Activated T-cell treated with anti-CD3 and anti-CD28 coated beads for 4 hours (primary cell): ENCODE measurements at regions not wholly inside any gene's neighbourhood (a gene's known extent, or its start where the extent isn't known, plus 50 kb on each side); places are given as distances from the start of the nearest gene placed in this dataset.

Experiments used
- DNase-seq: peaks from one replicate; pipeline ENCODE4 v3.0.0-alpha.2; 2020

- DNase-seq = no peak
Measured at GRCh38 chr13:85662186-85662585, 137.0 kb downstream of the SLITRK6 start.

GRCh38 chr13:85661675-85662074 is 137.5 kb downstream of the SLITRK6 start:
- no peak for DNase-seq

GRCh38 chr13:85659493-85659892 is 139.7 kb downstream of the SLITRK6 start:
- DNase-seq = no peak

DNA sequence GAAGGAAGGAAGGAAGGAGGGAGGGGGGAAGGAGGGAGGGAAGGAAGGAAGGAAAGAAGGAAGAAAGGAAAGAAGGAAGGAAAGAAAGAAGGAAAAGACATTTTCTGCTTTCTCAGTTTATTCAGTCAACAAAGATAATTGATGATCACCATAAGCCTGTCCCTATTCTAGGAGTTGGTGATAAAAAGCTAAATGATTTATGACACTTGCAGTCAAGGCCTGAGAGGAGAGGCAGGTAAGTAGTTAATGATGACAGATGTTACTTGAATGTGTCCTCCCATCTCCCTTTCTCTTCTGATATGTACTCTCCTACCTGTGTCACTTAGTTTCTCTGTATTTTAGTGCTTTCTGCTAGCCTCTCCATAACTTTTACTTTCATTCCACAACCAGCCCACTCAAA is 141.3 kb downstream of the SLITRK6 start:
- DNase-seq = no peak

DNA sequence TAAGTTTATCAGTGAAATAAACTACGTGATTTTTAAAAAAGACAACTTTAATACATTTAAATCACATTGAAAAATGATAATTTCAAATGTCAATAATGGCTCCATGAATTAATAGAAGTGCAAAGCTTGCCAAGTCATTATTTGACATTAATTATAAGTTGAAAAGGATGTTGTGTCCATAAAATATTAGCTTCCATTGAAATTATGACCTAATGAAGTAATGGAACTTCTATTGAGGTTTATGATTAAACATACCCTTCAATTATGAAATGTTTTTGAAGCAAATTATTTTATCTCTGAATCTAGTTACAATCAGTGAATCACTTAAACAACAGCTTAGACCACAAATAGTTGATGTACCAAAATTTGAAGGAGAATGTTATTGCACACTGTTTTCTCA is 144.2 kb downstream of the SLITRK6 start:
- DNase-seq = no peak

DNA sequence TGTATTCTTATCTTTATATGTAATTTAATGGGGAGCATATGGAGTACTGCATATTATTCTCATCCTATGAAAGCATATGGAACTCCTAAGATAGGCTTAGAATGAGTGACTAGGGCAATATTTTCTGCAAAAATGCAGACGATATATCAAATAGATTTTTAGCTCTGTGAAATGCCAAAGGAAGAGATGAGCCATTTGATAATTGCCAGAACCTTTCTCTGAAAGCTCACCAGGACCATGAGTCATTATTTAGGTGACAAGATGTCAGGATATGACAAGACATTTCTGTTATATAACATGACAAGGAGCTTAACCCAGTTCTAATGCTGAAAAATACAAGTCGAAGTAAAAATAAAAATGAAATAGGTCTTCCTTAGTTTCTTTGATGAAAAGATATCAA is 145.0 kb downstream of the SLITRK6 start:
- no peak for DNase-seq

DNA sequence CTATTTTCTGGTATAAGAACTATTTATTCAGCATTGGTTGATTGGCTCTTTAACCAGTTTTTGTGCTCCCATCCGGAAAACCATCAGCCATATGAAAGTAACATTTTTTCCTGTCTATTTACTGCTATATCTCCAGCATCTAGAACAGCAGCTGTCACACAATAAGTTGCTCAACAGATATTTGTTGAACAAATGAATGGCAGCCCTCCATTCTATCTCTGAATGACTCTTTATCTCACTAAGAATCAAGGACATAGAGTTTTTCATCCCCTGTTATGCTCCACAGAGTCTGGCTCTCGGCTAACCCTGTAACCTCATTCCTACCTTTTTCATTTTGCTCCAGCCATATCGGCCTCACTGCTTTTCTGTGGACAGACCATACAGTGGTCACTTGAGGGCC is 145.5 kb downstream of the SLITRK6 start:
- no peak for DNase-seq

- no peak for DNase-seq
Measured at GRCh38 chr13:85652491-85652890, 146.7 kb downstream of the SLITRK6 start.

DNA sequence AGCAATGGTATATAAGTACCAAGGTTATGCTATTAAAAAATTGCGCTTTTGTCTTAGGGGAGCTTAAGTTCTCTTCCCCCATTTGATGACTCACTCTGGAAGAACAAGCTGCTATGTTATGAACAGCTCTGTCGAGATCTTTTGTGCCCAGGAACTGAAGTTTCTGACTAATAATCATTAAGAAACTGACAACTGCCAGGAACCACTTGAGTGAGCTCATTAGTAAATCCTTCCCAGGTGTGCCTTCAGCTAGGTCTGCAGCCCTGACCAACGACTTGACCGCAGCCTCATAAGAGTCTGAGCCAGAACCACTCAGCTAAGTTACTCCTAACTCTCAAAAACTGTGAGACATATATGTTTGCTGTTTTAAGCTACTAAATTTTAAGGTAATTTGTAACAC is 147.8 kb downstream of the SLITRK6 start:
- DNase-seq = no peak

- DNase-seq = no peak
Measured at GRCh38 chr13:85650613-85651012, 148.6 kb downstream of the SLITRK6 start.

DNA sequence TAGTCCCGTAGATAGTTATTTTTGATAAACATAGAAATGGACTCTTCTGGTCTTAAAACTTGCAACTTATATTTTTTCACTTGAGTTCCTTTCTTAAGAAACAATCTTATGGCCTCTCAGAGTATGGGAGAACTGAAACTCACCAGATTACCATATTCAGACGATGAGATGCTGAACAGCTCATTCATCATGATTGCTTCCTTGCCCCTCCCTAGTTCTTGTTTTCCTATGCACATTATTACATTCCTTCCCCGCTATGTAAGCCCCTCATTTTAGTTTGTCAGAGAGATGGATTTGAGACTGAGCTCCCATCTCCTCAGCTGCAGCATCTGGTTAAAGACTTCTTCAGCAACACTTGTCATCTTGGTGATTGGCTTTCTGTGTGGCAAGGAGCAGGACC is 158.5 kb downstream of the SLITRK6 start:
- DNase-seq = no peak

DNA sequence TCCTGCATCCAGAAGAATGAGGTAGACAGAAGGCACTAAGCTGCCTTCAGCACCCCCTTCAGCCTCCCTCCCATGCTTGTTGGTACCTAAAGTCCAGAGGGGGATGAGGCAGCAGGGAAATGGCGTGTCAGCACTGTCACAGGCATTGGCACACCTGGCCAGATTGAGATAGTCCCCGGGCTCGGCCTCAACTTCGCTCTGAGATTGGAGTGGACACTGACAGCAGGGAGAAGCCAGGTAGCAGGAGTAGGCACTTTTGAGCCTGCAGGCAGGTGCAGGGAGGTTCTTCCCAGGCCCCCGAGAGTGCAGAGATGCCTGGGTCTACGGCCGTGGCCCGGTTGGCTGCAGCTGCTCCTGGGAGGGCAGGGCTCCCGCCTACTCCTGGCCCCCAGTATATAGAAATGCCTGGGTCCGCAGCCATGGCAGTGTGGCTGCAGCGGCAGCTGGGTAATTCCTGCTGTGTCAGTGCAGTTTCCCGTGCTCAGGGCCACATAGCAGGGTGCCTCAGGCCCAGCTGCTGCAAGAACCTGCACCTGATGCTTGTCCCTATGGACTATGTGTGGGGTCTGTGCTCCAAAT is 160.3 kb downstream of the SLITRK6 start:
- DNase-seq = no peak

- DNase-seq = no peak
Measured at GRCh38 chr13:85638265-85638664, 161.0 kb downstream of the SLITRK6 start.

DNA sequence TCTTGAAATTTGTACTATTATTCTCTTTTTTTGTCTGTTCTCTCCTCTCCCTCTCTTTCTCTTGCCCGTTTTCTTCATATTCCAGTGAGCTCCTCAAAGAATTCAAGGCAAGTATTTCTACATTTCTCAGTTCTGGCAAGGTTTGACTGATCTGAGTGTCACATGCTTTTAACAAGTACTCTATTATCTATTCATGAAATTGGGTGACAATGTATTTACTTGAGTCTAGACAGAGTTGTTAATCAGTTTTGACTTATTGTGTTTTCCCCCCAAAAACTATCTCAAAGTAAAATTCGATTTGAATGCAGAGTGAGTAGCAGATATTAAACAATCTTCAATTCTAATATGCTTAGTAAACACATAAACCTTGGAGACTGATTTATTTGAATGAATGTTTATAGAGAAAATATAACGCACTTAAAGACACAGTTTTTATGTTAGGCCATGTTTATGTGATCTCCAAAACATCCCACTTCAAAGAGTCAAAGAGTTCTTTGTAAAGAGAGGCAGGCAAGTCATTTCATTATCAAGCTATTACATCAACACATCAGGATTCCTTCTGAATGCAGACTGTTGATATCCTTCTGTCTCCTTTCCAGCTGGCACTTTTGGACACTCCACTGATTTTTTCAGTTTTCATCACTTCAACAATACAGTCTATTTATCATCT is 166.6 kb downstream of the SLITRK6 start:
- DNase-seq = no peak

DNA sequence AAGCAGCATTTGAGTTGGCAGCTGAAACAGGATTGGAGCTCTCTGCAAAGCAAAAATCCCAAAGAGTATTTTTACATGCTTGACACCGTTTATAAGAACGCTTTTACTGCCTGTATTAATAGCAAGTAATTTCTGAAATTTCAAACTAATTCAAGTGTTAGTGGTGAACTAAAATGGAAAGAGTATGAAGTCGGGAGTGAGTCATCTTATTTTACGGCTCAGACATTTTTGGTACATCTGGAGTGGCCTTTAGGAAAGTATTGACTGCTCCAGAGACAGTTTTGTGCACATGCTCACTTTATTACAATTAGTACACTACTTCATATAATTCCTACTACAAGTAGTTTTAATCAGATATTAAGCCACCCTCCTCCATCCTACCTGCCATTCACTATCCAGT is 167.4 kb downstream of the SLITRK6 start:
- DNase-seq = no peak

DNA sequence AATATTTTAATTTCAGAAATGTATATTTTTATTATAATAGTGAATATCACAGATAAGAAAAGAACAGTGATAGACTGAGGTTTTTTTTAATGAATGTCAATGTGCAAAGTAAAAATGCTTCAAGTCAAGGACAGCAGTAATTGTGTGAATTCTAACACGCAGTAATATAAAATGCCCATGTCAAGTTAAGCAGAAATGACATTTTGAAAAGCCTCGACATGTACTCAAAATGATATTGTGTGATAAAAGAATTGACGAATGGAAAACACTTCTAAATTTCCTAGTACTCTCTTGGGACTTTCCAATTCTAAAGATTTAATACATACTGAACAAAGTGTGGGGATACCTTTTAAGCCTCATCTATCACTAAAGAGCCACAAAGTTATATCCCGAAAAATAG is 172.6 kb downstream of the SLITRK6 start:
- no peak for DNase-seq

DNA sequence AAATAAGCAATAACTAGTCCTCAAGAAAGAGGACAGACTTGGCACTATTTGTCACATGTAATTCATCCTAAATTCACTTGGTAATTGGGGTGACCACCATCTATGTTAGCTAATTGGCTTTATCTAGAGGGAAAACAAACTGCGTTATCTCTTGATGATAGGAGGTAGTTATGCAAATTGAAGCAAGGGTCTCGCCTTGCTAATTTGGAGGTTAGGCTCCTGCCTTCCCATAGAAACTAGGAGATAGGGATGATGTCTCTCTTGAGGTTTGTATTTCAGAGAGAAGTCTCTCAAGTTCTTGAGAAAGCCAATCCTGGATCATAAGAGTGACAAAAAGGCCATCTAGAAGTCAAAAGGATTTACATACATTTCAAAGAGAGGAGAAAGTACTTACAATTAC is 179.9 kb downstream of the SLITRK6 start:
- DNase-seq = no peak

DNA sequence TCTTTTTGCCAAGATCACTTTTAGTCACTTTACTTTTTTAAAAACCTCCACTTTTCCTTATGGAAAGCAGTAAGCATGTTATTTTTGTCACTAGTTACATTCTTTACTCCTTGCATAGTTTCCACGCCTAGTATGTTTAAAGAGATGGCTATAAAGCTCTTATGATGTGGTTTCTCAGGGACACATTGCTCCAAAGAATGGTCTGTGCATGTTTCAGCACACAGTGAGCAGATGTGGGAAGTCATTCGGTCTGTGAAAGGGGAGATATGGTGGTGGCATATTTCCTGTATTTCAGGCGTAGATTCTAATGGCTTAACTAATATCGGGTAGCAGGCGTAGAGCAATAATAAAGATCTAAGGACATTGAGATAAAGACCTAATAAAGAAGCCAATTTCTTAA is 180.7 kb downstream of the SLITRK6 start:
- DNase-seq = no peak

DNA sequence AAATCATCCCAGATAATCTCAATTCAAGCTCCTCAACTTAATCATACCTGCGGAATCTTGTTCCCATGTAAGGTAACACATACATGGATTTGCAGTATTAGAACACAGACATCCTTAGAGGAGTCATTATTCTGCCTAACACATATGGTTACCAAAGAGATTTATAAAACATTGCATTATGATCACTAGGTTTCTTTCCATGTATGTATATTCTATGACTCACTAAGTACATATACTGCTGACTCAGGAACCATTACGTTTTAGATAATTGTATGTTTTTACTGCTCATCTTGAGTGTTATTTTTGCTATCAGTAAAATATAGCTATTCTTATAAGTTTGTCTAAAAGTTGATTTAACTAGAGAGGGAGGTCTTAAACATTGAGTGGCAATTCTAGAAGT is 182.9 kb downstream of the SLITRK6 start:
- no peak for DNase-seq

DNA sequence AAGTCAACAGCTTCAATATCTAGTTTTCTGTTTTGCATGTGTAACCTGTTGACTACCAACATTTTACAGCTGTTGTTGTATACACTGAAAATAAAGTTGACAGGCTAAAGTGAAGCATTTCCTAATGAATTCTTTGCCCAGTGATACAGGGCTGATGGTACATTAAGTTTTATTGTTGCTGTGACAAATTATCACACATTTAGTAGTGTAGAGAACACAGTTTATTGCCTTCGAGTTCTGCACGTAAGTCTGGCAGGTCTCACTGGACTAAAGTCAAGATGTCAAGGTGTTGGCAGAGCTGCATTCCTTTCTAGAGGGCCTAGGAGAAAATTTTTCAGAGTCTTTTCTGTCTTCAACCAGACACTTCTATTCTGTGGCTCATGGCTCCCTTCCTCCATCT is 184.2 kb downstream of the SLITRK6 start:
- no peak for DNase-seq

DNA sequence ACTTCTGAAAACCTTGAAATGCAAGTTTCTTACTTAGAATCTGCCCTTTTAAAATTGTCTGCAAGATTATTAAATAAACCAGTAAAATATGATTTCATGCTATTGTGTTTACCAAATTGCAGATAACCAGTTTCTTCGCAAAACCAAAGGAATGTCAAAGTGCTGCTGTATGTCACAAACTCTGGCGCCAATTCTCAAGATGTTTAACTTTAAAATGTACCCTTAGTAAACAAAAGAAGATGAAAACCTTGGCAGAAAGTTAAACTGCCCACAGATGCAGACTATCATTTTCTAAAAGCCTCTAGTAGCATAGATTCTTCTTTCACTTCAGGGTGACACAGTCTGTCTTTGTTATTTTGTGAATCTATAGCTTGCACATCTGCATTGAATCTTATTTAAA is 189.2 kb downstream of the SLITRK6 start:
- no peak for DNase-seq

DNA sequence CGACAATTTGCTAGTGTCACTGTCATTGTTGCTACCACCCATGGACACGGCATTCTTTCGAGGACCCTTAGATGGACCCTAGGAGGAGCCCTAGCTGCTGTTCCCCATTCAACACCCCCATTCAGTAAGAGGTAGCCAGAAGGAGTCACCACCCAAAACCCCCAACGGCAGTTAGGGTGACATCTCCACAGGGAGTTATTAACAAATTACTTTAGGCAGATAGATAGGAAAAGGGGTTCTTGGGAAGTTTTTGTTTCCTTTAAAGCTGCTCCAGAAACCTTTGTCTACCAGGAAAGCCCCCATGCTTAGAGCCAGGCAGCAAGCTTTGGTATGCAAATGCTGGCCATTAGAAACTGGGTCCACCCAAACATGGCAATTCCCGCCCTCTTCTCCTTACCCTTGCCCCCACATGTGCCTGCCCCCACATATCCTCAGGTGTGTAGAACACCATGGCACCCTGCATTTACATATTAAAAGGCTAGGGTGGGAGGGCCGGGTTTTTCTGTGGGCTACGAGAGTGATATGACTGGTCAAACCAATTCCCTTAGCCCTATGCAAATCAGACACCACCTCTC is 190.9 kb downstream of the SLITRK6 start:
- DNase-seq = no peak

DNA sequence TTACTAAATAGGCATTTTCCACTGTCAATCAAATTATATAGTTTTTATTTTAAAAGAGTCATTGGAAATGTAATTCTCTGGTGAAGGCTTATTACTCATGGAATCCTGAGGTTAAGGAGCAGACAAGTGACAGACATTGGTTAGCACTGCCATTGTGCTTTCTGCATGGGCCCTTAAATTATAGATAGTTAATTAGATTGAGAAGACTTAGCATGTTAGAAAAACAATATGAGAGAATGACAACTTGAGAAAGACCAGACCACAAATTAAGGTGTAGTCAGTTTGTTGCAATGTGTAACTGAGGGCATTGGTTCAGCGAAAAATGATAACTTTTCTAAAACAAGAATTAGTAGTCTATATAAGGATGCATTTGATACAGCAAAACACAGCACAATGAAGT is 195.5 kb downstream of the SLITRK6 start:
- no peak for DNase-seq

- DNase-seq = no peak
Measured at GRCh38 chr13:85601526-85601925, 197.7 kb downstream of the SLITRK6 start.
